ENCODE measurements at regions not wholly inside any gene's neighbourhood (a gene's known extent, or its start where the extent isn't known, plus 50 kb on each side); places are given as distances from the start of the nearest gene placed in this dataset.

- TF ChIP-seq POLR2A (IDR thresholded peaks at IDR 0.05; ENCODE audit: low read length) (no peak), GATA1 (IDR thresholded peaks at IDR 0.05; ENCODE audit: low read depth, low read length) (no peak)
Observed at GRCh38 chr22:34370711-34371110, 450.4 kb upstream of the LARGE1 start.

All from erythroblast (primary cell).